Pulmonary artery endothelial cell (primary cell): ENCODE measurements at regions not wholly inside any gene's neighbourhood (a gene's known extent, or its start where the extent isn't known, plus 50 kb on each side); places are given as distances from the start of the nearest gene placed in this dataset.
"Not testable (repeated sequence)": the region's sequence is repeated elsewhere in the genome, so short reads cannot be mapped to it uniquely, and the experiment has no call there.

Experiments used
- DNase-seq: peaks from one replicate; pipeline ENCODE4 v3.0.0-alpha.2; 2011; ENCODE audit warnings: low read depth, low spot score

- no peak for DNase-seq
Observed at GRCh38 chr20:6339176-6339575, 216.3 kb upstream of the FERMT1 start.

GRCh38 chr20:6333110-6333509 lies 210.3 kb upstream of the FERMT1 start:
- DNase-seq, result no peak

GRCh38 chr20:6321235-6321634 lies 198.4 kb upstream of the FERMT1 start:
- DNase-seq, result not testable (repeated sequence)

- DNase-seq, result no peak
Observed at GRCh38 chr20:6311841-6312655, 189.2 kb upstream of the FERMT1 start.

- no peak for DNase-seq
Observed at GRCh38 chr20:6311097-6311496, 188.3 kb upstream of the FERMT1 start.

- DNase-seq, result no peak
Observed at GRCh38 chr20:6305536-6305935, 182.7 kb upstream of the FERMT1 start.

- no peak for DNase-seq
Observed at GRCh38 chr20:6302041-6302440, 179.2 kb upstream of the FERMT1 start.

GRCh38 chr20:6299456-6299855 lies 176.6 kb upstream of the FERMT1 start:
- DNase-seq, result no peak

- no peak for DNase-seq
Observed at GRCh38 chr20:6298049-6298448, 175.2 kb upstream of the FERMT1 start.

GRCh38 chr20:6295867-6296256 lies 173.0 kb upstream of the FERMT1 start:
- DNase-seq, result no peak

- DNase-seq, result no peak
Observed at GRCh38 chr20:6295127-6295866, 172.5 kb upstream of the FERMT1 start.

GRCh38 chr20:6287471-6287870 lies 164.6 kb upstream of the FERMT1 start:
- DNase-seq, result no peak

GRCh38 chr20:6282642-6283041 lies 159.8 kb upstream of the FERMT1 start:
- DNase-seq, result no peak

- no peak for DNase-seq
Observed at GRCh38 chr20:6277661-6278240, 154.9 kb upstream of the FERMT1 start.

- DNase-seq, result not testable (repeated sequence)
Observed at GRCh38 chr20:6270404-6270803, 147.6 kb upstream of the FERMT1 start.

GRCh38 chr20:6269168-6269873 lies 146.5 kb upstream of the FERMT1 start:
- no peak for DNase-seq

GRCh38 chr20:6265204-6265904 lies 142.5 kb upstream of the FERMT1 start:
- DNase-seq, result peak; percentile 48

- no peak for DNase-seq
Observed at GRCh38 chr20:6253396-6253795, 130.6 kb upstream of the FERMT1 start.

GRCh38 chr20:6245436-6245835 lies 122.6 kb upstream of the FERMT1 start:
- no peak for DNase-seq

GRCh38 chr20:6241591-6241990 lies 118.8 kb upstream of the FERMT1 start:
- DNase-seq, result no peak

- DNase-seq, result no peak
Observed at GRCh38 chr20:6240059-6240458, 117.2 kb upstream of the FERMT1 start.
